ELF-1 (cell line): ENCODE measurements at regions not wholly inside any gene's neighbourhood (a gene's known extent, or its start where the extent isn't known, plus 50 kb on each side); places are given as distances from the start of the nearest gene placed in this dataset.
"Not testable (repeated sequence)": the region's sequence is repeated elsewhere in the genome, so short reads cannot be mapped to it uniquely, and the experiment has no call there.

Experiments used
- DNase-seq: peaks from one replicate; pipeline ENCODE4 v3.0.0-alpha.2; 2016; ENCODE audit warnings: low read depth, low spot score

DNA sequence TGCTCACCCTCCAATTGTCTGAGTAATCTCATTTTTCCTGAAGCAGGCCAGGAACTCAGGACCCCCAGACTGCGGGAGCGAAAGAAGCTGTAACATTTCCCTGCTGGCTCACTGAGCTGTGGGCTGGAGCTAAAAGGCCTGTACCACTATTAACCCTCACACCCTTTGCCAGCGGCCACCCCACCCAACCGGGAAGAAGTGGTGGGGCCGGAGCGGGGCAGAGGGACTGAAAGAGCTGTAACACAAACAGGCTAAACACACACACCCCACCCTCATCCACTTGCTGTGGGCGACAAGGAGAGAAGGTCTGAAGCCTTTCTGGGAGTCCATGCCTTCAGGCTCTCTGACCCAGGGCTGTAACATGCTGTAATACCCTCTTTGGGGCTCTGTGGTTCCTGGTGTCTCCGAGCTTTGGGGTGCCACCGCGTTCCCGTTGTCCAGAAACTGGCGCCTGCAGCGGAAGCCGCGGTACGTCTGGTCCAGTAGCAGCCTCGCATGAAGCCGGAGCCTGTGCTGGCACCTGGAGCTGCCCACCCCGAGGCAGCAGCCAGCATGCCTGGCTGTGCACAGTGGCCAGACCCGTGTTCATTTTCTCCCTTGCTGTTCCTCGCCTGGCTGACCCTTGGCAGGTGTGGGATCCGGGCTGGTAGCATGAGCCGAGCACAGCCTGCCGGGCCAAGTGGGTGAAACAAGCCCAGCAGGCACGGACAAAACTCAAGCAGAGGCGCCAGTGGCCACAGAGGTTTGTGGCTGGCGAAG lies 345.5 kb upstream of the MGAT4C start:
- DNase-seq: no peak

DNA sequence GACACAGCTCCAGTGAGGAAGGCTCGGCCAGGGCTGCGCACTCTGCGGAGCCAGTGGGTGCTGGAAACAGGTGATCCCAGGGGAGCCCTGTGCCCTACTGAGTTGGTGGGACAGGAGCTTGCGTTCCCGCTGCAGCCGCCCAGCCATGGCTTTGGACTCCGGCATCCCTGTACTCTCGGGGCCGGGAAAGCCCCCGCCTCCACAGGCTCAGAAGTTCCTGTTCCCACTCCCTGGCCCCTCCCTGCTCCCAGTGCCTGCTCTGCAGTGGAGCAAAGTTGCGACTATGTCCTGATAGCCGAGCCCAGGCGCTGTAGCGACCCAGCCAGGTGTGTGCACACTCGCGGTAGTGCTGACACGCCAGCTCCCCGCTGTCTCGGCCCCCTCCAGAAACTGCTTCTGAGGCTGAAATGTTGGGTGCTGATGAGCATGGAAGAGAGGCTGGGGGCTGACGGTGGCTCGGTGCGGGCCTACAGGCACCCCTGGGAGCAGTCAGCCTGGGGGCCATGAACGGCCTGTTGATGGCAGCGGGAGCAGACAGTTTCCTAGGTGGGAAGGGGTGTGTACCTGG lies 344.6 kb upstream of the MGAT4C start:
- DNase-seq: no peak

DNA sequence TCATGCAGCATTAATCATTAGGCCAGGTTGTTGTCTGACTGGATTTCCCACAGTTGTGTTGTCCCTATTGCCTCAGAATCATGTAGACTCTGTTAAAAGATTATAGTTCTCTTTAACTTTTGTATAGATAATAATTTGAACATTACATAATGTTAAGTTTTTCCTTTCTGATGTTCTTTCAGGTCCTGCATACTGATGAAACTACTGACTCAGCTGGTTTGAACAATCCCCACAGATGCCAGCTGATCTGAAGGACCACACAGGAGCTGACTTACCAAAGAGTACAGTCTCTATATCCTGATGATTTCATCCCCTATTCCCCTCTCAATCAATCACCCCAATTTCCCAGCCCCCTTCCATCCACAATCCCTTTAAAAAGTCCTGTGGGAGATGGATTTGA lies 341.2 kb upstream of the MGAT4C start:
- no peak for DNase-seq

DNA sequence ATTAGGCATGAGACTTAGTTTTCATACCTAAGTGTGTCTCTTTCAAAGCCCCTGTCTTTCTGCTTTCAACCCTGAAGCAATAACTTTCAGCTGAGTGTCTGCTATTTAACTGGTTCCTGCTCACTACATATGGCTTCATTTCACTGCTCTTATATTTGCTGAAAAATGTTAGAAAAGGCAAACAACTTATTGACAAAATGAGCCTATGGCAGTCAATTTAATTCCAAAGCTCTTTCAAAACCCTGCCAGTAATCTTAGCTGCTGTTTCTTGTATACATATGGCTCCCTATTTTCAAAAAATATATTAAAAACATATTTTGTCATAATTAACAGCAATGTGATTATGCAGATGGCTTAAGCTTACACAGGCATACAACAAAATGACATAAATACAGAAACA lies 334.1 kb upstream of the MGAT4C start:
- no peak for DNase-seq

DNA sequence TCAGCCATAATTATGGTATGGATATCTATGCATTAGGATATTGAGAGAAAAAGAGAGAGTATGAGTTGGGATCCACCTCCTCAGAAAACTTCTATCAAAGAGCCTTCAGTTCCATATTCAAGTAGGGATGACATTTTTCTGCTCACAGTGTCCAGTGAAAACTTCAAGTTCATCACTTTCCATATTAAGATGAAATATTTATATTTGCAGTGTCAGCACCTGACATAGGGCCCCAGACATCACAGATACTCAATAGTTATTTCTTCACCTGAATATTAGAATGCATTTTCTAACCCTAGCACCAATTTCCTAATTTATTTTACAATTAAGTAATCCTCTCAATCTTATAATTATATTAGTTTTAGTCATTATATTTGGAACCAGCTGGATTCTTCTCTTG lies 318.0 kb upstream of the MGAT4C start:
- no peak for DNase-seq

DNA sequence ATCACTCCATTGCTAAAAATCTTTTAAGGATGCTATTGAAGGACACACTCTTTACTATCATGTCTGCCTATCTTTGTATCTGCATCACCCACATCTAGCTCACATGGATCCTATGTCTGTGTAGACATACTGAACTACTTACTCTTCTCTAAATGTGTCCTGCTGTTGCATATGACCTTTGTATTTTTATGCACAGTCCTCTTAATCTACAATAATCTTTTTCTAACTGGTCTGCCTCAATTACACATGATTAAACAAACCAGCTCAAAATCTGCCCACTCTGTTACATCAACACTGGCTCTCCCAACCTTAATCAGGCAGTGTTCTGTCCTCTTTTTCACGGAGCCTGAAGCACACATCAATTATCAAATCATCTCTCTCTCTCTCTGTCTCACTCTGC lies 316.3 kb upstream of the MGAT4C start:
- no peak for DNase-seq

DNA sequence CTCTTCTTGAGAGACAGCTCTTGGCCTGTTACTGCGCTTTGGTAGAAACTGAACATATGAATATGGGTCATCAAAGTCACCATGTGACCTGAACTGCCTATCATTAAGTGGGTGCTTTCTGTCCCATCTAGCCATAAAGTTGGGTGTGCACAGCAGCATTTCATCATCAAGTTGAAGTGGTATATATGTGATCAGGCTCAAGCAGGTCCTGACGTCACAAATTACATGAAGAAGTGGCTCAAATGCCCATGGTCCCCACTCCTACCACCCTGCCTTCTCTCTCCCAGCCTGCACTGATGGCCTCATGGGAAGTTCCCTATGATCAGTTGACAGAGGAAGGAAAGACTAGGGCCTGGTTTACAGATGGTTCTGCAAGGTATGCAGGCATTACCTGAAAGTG lies 308.8 kb upstream of the MGAT4C start:
- DNase-seq: no peak

DNA sequence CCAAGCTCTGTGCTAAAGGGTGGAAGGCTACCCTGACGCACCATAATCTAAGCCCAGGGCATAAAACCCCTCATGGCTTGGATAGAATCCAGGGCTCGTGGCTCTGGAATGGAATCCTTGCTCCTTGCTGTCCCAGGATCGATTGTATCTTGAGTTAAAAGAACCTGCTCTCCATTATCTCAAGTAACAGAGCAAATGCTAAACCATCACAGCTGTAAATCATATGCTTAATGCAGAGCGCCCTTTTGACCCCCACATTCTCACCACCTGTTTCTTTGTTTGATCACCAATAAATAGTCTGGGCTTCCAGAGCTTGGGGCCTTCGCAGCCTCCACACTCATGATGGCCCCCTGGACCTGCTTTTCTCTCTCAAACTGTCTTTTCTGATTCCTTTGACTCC lies 299.3 kb upstream of the MGAT4C start:
- not testable (repeated sequence) for DNase-seq

DNA sequence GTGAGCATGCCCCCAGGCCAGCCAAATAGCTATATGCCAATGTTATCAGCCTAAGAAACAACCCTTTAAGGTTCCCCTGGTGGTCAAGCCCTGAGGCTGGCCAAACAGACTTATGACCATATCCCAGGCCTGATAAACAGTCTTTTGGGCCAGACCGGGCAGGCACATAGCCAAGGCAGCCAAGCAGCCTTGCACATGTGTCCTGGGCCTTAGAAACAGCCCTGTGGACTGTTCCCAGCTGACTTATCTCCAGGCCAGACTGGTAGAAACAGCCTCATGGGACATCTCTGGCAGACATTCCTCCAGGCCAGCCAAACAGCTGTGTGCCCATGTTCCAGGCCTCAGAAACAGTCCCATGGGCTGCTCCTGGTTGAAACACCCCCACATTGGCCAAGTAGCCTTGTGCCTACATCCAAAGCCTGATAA lies 295.0 kb upstream of the MGAT4C start:
- peak; percentile 25 for DNase-seq

DNA sequence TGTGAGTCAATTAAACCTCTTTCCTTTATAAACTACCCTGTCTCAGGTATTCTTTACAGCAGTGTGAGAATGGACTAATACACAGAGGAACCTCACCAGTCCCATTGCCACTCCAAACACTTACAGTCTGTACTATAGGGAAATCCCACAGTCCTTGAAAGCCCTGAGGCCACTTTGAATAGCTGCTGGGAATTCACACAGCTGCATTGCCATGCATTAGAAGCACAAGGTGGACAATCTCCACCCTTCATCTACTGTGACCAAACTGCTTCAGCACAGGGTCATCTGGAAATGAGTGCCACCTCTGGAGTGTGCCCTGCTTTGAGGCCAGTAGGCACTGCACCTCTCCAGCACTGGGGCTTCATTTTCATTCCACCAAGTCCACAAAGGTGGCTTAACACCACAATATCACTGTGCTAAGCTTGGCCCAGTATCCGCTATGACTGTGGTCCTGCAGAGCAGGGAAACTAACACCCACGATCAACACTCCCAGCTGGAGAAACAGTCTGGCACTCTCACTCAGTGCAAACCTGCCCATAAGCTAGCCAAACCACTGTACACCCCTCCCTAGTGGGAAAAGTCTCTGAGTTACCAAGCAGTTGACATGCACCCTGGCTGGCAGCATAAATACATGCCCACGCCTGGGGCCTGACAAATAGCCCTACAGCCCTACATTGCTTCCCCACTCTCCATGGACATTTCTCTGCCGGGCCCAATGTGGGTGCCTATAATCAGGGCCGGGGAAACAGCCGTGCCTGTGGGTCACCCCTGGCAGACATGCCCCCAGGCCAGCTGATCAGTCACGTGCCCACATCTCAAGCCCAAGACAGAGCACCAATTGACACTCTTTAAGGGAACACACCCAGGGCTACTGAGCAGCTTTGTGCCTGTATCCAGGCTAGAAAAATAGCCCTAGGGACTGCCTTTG lies 294.3 kb upstream of the MGAT4C start:
- no peak for DNase-seq

DNA sequence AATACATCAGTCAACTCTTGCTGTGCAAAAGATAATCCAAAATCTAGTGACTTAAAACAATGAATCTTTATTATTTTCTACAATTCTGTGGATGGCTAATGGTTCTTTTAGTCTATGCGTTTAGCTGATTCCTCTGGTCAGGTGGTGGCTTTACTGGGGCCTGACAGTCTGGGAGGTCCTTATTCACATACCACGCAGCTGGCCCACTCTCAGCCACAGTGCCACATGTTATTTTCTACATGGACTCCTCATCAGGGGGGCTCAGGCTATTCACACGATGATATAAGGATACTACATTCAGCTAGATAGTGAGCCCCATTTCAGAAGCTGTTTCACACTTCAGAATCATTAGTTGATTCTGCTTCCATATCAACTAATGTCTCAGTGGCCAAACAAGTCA lies 287.5 kb upstream of the MGAT4C start:
- no peak for DNase-seq

DNA sequence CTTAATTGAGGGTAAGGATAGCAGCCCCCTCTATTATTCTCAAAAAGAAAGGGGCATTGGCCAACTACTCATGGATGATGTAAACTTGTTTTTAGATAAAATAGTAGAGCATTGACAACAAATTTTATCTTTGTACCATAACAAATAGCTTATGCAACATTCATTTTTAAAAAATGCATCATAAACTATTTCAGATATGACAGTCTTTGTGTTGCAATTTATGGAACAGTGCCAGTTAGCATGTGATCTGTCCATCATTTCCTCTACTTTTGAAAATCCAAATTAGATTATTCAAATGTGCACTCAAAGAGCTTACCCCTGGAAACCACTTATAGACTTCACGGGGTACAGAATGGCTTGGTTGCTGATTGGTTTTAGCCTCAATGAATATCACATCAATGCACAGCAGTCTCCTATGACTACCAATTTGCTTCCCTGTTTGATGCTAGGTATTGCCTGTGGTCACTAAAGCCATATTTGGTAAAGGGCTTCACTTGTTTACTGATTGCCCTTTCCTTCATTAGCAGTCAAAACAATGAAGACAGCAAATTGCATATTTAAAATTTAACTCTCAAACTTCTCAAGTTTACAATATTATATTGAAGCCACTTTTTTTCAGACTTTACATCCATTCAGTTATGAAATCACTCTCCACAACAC lies 274.9 kb upstream of the MGAT4C start:
- DNase-seq: no peak

DNA sequence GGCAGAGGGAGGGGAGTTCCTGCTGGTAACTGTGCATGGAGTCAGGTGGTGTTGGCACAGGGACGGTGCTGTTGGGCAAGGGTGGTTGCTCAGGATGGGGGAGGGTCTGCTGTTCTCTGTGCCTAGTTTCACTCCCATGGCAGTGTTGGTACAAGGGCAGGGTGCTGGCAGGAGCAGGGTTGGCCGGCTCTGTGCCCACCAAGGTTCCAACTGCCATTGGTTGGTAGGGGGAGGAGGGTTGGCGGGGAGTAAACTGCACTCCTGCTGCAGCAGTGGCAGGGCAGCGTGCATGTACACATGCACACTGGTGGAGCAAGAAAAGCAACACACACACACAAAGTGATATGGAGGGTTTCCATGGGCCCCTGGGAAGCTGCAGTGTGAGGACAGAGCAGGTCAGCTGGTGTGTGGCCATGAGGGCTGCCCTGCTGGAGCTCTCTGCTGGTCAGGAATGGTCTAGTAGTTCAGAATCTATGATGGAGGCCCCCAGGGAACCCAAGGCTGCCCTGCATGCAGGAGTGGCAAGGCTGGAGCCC lies 269.9 kb upstream of the MGAT4C start:
- no peak for DNase-seq

DNA sequence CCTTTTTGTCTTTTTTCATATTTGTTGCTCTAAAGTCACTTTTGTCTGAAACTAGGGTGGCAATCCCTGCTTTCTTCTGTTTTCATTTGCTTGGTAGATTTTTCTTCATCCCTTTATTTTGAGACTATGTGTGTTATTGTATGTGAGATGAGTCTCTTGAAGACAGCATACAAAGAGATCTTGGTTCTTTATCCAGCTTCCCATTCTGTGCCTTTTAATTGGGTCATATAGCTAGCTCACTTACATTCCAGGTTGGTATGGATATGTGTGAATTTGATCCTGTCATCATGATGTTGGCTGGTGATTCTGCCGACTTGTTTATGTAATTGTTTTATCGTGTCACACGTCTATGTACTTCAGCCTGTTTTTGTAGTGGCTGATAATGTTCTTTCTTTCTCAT lies 267.7 kb upstream of the MGAT4C start:
- DNase-seq: no peak

DNA sequence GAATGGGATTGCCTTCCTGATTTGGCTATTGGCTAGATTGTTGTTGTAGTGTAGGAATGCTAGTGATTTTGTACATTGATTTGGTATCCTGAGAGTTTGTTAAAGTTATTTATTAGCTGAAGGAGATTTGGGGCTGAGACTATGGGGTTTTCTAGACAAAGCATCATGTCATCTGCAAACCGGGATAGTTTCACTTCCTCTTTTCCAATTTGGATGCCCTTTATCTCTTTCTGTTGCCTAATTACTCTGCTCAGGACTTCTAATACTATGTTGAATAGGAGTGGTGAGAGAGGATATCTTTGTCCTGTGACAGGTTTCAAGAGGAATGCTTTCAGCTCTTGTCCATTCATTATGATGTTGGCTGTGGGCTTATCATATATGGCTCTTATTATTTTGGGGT lies 265.7 kb upstream of the MGAT4C start:
- no peak for DNase-seq

DNA sequence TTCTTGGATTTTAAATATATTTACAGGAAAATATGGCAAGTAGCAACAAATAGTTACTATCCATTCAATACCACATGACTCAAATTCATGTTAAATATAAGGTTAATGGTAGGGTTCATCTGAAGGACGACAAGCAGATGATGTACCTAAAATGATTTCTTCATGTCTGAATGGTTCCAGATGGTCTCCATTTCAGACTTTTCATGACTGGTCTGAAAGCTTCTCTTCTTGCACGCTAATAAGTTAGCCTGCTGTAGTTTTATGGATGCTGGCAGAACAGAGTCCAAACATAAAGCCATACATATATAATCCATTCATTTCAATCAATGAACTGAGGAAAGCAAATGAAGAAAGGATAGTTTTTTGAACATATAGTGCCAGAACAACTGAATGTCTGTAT lies 257.0 kb upstream of the MGAT4C start:
- no peak for DNase-seq

DNA sequence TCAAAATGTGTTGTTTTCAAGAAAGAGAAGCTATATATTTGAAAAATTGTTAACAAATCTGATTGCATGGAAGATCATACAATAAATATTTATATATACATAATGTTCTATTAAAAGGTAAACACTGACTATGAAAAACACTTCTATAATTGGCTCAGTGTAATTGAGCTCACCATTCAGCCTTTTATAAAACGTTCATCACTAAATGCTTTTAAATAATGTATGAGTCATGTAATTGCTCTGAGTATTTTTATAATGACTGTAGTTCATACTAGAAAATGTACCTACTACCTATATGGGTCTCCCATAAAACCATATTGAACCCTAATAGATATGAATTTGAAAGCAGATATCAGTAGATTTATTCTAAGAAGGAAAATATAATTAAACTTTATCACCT lies 240.4 kb upstream of the MGAT4C start:
- no peak for DNase-seq

DNA sequence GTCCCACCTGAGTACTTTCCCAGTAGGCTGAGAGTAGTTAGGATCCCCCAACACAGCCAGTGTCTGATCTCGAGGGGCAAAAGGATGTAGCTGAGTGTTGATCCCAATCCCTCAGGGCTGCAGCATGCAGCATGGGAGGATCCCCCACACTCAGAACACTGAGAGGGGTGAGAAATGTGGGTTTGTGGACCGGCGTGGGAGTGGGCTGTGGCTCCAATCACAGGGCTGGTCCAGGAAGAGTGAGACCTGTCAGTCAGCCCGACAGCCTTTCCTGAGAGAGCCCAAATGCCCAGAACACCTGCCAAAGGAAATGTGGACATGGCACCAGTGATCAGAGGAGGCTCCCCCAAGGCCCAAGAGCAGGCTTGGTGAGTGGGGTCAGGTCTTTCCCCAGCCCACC lies 228.3 kb upstream of the MGAT4C start:
- no peak for DNase-seq

DNA sequence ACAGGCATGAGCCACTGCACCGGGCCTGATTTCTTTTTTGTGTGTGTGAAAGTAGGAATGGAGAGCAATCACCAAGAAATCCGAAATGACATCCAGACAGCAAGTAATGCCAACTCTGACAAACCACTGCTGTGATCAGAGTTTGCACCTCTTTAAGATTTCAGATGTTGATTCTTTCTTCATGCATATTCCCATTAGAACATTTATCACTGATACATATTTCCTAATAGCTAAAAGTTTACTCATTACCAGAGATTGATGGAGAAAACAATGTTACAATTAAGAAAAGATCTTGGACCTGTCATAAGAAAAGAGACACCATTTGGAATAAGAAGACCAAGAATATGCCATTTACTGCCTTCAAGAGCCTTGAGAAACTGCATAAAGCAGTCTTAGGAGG lies 217.0 kb upstream of the MGAT4C start:
- no peak for DNase-seq

DNA sequence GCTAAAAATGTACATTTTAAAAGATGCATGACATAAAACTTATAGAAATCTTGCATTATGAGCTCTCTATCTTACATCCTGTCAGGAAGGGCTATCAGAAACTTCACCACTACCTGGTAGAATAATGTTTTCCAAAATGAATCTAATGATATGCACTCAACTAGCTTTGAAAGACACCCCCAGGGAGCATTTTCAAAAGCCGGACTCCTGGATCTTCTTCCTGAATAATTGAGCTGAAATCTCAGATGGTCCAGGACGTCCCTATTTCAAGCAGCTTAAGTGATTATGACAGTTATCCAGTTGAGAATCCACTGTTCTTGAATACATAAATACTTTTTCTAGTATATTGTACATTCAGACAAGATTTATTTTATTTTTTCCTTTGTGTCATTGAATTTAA lies 200.6 kb upstream of the MGAT4C start:
- no peak for DNase-seq

DNA sequence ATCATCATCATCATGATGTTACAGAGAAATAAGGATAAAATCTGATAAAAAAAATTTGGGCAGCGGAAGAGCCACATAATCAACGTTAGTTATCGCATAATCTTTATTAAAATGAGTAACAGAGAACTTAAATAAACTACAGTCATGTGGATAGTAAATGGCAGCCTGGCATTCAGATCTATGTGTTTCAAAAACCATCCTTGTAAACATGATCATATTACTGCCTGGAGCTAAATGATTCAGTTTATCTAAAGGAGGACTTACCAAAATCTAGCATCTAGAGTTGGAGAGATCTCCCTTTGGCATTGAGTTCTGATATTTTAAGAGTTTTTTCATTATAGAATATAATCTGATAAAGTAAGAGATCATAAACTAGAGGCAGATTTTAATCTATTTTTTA lies 200.1 kb upstream of the MGAT4C start:
- no peak for DNase-seq

DNA sequence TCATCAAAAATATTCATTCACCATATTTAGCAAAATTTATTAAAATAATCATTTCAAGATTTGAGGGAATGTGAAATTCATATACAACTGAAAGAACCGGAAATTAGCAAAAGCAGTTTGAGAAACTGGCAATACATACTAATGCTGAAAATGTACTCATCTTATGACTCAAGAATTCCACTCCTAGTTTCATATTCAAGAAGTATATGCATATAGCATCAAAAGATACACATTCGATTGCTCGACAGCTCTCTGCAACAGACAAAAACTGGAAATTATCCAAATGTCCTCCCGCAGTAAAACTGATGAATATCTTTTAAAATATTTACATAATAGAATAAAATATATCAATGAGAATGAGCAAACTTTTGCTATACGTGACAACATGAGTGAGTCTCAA lies 189.2 kb upstream of the MGAT4C start:
- DNase-seq: no peak
